Hepatocyte (in vitro differentiated cells): ENCODE measurements at regions not wholly inside any gene's neighbourhood (a gene's known extent, or its start where the extent isn't known, plus 50 kb on each side); places are given as distances from the start of the nearest gene placed in this dataset.

Experiments
- CTCF ChIP-seq: fragments of 200-600 bp; sonication (generic); IDR thresholded peaks from 2 replicates; pipeline ENCODE4 v1.5.1; 2016; ENCODE audit warnings: antibody characterized with exemption, mild to moderate bottlenecking; ENCODE audit not compliant: poor library complexity
- EZH2 ChIP-seq: fragments of 200-600 bp; sonication (generic); IDR thresholded peaks from 2 replicates; pipeline ENCODE4 v1.6.1; 2016; ENCODE audit warnings: antibody characterized with exemption, mild to moderate bottlenecking, borderline replicate concordance
- EZH2phosphoT487 ChIP-seq: fragments of 200-600 bp; sonication (generic); IDR thresholded peaks from one replicate; pipeline ENCODE4 v1.6.1; 2018; ENCODE audit warnings: antibody characterized with exemption, mild to moderate bottlenecking, low read depth, moderate library complexity; ENCODE audit not compliant: unreplicated experiment, severe bottlenecking

DNA sequence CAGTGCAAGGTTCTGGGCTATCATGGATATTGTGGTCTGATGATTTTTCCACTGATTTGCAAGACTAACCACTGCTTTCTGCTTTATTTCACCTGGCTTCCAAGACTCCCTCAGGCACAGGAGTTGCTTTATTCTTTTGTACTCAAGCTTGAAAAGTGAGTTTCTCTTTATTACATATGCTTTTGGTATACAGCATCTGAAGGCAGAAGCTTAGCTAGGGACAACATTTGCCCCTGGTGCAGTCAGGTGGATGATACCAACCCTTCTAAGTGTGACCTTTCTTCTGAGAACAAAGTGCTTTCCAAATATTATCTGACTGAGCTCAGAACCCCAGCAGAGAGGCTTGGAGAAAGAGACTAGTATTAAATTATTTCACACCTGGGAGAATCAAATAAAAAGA is 94.0 kb upstream of the PHACTR1 start:
- TF ChIP-seq CTCF (no peak), EZH2 (no peak), EZH2phosphoT487 (no peak)
